ENCODE measurements at regions not wholly inside any gene's neighbourhood (a gene's known extent, or its start where the extent isn't known, plus 50 kb on each side); places are given as distances from the start of the nearest gene placed in this dataset.

GRCh38 chr3:164332831-164333802 lies 745.2 kb downstream of the SI start:
- TF ChIP-seq GATA2 (IDR thresholded peaks at IDR 0.05; ENCODE audit: insufficient read depth, insufficient read length, low read depth, low read length) (no peak), MYC (IDR thresholded peaks at IDR 0.05; ENCODE audit: low read depth, low read length) (no peak), JUN (IDR thresholded peaks at IDR 0.05; ENCODE audit: borderline replicate concordance, insufficient read depth, insufficient read length, low read depth) (no peak), FOS (IDR thresholded peaks at IDR 0.05; ENCODE audit: borderline replicate concordance, insufficient read depth, low read length) (no peak), POLR2A (IDR thresholded peaks at IDR 0.05; ENCODE audit: low read depth, low read length) (no peak), CTCF (IDR thresholded peaks at IDR 0.05; ENCODE audit: extremely low read depth in 1 of 2, insufficient read depth in 1 of 2, low read depth in 1 of 2, low read length in 2 of 2) (no peak), EZH2 (IDR thresholded peaks at IDR 0.05; ENCODE audit: borderline replicate concordance, low read depth, low read length, severe bottlenecking) (no peak), POLR2AphosphoS5 (IDR thresholded peaks at IDR 0.05; ENCODE audit: insufficient read depth, low read depth, low read length) (no peak), MAX (IDR thresholded peaks at IDR 0.05; ENCODE audit: insufficient read depth, insufficient read length) (no peak)
- H3K27ac ChIP-seq (ENCODE audit: insufficient read depth, low read depth, low read length) = no peak overlapping the region
- POLR2A ChIA-PET = no interaction called here
- dilution Hi-C loops (cut with MboI; ENCODE audit: extremely low pct_ligation_motif_present, low sequenced_read_pairs) = no loop called here
- no TSS peak for BruUV-seq (replicated peaks)
- no peak overlapping the region for H3K4me2 ChIP-seq (ENCODE audit: insufficient read depth, low read length)
- no peaks in the 10 kb centered on the region for H3K9me1 ChIP-seq (replicated peaks; ENCODE audit: control insufficient read depth, extremely low read depth, insufficient read depth, low read length)
- no peaks in the 10 kb centered on the region for H3K36me3 ChIP-seq (ENCODE audit: control insufficient read depth in 2 of 2, extremely low read depth in 1 of 2, insufficient read depth in 2 of 2, low read length in 2 of 2)
- CTCF ChIA-PET = no interaction called here
- H3K9me3 ChIP-seq (replicated peaks; ENCODE audit: control insufficient read depth, insufficient read depth, low read length) = no peaks in the 10 kb centered on the region
- intact Hi-C loops (cut with micrococcal nuclease) = no loop called here
- H3K9ac ChIP-seq (replicated peaks; ENCODE audit: extremely low read depth, insufficient read depth, low read length) = no peak overlapping the region
- no peaks in the 10 kb centered on the region for H3K79me2 ChIP-seq (ENCODE audit: control insufficient read depth, insufficient read depth, low read length)
- H4K20me1 ChIP-seq (replicated peaks; ENCODE audit: control insufficient read depth, extremely low read depth, insufficient read depth, low read length) = no peaks in the 10 kb centered on the region
- no peak for FAIRE-seq
- H3K4me3 ChIP-seq (replicated peaks in 1 of 3; ENCODE audit: insufficient read depth in 1 of 3, low read depth in 1 of 3, low read length in 3 of 3) = no peak overlapping the region
- H3K4me1 ChIP-seq (ENCODE audit: control insufficient read depth, extremely low read depth, insufficient read depth, low read length) = no peaks in the 10 kb centered on the region
- DNase-seq (ENCODE audit: low read depth, low spot score) = no peak
- no peak overlapping the region for H2AFZ ChIP-seq (ENCODE audit: low read depth, low read length)
- H3K27me3 ChIP-seq (ENCODE audit: control insufficient read depth in 2 of 2, insufficient read depth in 2 of 2, low read length in 2 of 2) = no peaks in the 10 kb centered on the region

Measured in endothelial cell of umbilical vein (primary cell).